ENCODE measurements at regions not wholly inside any gene's neighbourhood (a gene's known extent, or its start where the extent isn't known, plus 50 kb on each side); places are given as distances from the start of the nearest gene placed in this dataset.

GRCh38 chr5:130278136-130278535 is 373.9 kb downstream of the CHSY3 start:
- intact Hi-C loops (cut with micrococcal nuclease), result no loop called here
- no peak for ATAC-seq
- Mint-ChIP-seq H3K4me1 (ENCODE audit: low read depth) (no peaks in the 10 kb centered on the region), H3K27ac (no peak overlapping the region), H3K36me3 (ENCODE audit: low read depth) (no peaks in the 10 kb centered on the region), H3K27me3 (no peaks in the 10 kb centered on the region), H3K9me3 (no peaks in the 10 kb centered on the region), H3K4me3 (no peak overlapping the region)
- CTCF ChIA-PET, result no interaction called here
- no peak for TF ChIP-seq CTCF (IDR thresholded peaks at IDR 0.05)
- DNase-seq, result no peak
- POLR2A ChIA-PET, result no interaction called here

GRCh38 chr5:130277522-130277921 is 373.3 kb downstream of the CHSY3 start:
- no peaks in the 10 kb centered on the region for H3K9me3 Mint-ChIP-seq
- DNase-seq, result no peak
- CTCF ChIA-PET, result no interaction called here
- no peaks in the 10 kb centered on the region for H3K36me3 Mint-ChIP-seq (ENCODE audit: low read depth)
- no peak overlapping the region for H3K4me3 Mint-ChIP-seq
- POLR2A ChIA-PET, result no interaction called here
- H3K27me3 Mint-ChIP-seq, result no peaks in the 10 kb centered on the region
- ATAC-seq, result no peak
- H3K27ac Mint-ChIP-seq, result no peak overlapping the region
- H3K4me1 Mint-ChIP-seq (ENCODE audit: low read depth), result no peaks in the 10 kb centered on the region
- TF ChIP-seq CTCF (IDR thresholded peaks at IDR 0.05), result no peak
- intact Hi-C loops (cut with micrococcal nuclease), result no loop called here

DNA sequence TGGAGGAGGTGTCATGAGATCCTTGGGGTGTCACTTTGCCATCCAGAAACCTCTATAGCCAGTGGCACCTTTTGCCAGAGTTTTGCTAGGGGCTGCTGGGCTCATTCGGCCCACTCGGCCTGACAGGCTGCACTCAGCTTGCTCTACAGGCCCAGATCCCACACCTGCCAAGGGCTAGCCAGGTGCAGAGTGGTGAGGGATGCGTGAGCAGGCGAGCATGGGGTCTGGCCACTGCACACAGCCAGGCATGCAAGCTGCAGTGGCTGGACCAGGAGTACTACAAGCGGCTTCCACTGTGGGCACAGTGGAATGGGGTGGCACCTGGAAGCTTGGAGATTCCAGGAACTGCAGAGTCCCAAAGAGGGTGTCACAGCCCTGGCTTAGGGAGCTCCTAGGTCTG is 372.7 kb downstream of the CHSY3 start:
- Mint-ChIP-seq H3K9me3 (no peaks in the 10 kb centered on the region), H3K4me3 (no peak overlapping the region), H3K4me1 (ENCODE audit: low read depth) (no peaks in the 10 kb centered on the region), H3K27me3 (no peaks in the 10 kb centered on the region), H3K27ac (no peak overlapping the region), H3K36me3 (ENCODE audit: low read depth) (no peaks in the 10 kb centered on the region)
- ATAC-seq (no peak), DNase-seq (no peak)
- intact Hi-C loops (cut with micrococcal nuclease), result no loop called here
- ChIA-PET POLR2A (no interaction called here), CTCF (no interaction called here)
- no peak for TF ChIP-seq CTCF (IDR thresholded peaks at IDR 0.05)

DNA sequence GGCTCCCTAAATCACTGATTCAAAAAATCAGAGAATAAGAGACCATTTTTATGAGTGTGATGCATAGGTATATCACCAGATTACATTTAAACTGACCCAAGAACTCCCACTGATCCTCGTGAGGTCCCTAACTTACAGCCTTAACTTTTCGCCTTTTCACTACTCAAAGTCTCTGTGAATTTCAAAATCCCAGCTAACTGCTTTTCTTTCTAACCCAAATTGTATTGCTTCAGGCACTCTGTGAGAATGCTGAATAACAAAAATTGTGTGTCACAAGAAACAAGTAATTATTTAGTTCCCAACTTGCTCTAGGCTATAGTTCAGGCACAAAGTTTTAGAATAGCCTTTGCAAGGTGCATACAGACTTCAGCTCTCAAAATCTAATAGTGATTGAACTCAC is 368.6 kb downstream of the CHSY3 start:
- no peak overlapping the region for H3K27ac Mint-ChIP-seq
- DNase-seq (no peak), ATAC-seq (no peak)
- H3K4me3 Mint-ChIP-seq, result no peak overlapping the region
- POLR2A ChIA-PET, result no interaction called here
- H3K36me3 Mint-ChIP-seq (ENCODE audit: low read depth), result no peaks in the 10 kb centered on the region
- TF ChIP-seq CTCF (IDR thresholded peaks at IDR 0.05), result no peak
- H3K27me3 Mint-ChIP-seq, result peaks cover 2% of the 10 kb centered on the region
- intact Hi-C loops (cut with micrococcal nuclease), result no loop called here
- H3K9me3 Mint-ChIP-seq, result no peaks in the 10 kb centered on the region
- no peaks in the 10 kb centered on the region for H3K4me1 Mint-ChIP-seq (ENCODE audit: low read depth)
- CTCF ChIA-PET, result no interaction called here

GRCh38 chr5:130270786-130271185 is 366.5 kb downstream of the CHSY3 start:
- DNase-seq, result no peak

More at GRCh38 chr5:130270786-130271185, 366.5 kb downstream of the CHSY3 start:
- H3K4me1 Mint-ChIP-seq (ENCODE audit: low read depth), result no peaks in the 10 kb centered on the region
- CTCF ChIA-PET, result no interaction called here
- H3K9me3 Mint-ChIP-seq, result no peaks in the 10 kb centered on the region
- no peak overlapping the region for H3K4me3 Mint-ChIP-seq
- no peak for TF ChIP-seq CTCF (IDR thresholded peaks at IDR 0.05)
- POLR2A ChIA-PET, result no interaction called here
- peaks cover 2% of the 10 kb centered on the region for H3K27me3 Mint-ChIP-seq
- ATAC-seq, result no peak
- intact Hi-C loops (cut with micrococcal nuclease), result no loop called here
- no peaks in the 10 kb centered on the region for H3K36me3 Mint-ChIP-seq (ENCODE audit: low read depth)
- H3K27ac Mint-ChIP-seq, result no peak overlapping the region

All from activated CD8-positive, alpha-beta T cell treated with anti-CD3 and anti-CD28 coated beads for 36 hours (primary cell).